Loucy (cell line): ENCODE measurements at regions not wholly inside any gene's neighbourhood (a gene's known extent, or its start where the extent isn't known, plus 50 kb on each side); places are given as distances from the start of the nearest gene placed in this dataset.

Experiments used
- H2AFZ ChIP-seq: fragments of 200-600 bp; sonication (generic); 2 replicates; pipeline ENCODE4 v1.6.0; 2016; ENCODE audit warnings: antibody characterized with exemption, mild to moderate bottlenecking, low read length, moderate library complexity
- H3F3A ChIP-seq: fragments of 200-600 bp; 2 replicates; pipeline ENCODE4 v1.6.0; 2016; ENCODE audit warnings: antibody characterized with exemption, low read depth, mild to moderate bottlenecking
- H3K27me3 ChIP-seq: fragments of 200-600 bp; sonication (generic); 2 replicates; pipeline ENCODE4 v1.6.1; 2014; ENCODE audit warnings: low read length, mild to moderate bottlenecking; ENCODE audit not compliant: insufficient read depth, poor library complexity, severe bottlenecking
- H3K36me3 ChIP-seq: fragments of 200-600 bp; sonication (generic); 2 replicates; pipeline ENCODE4 v1.6.1; 2016; ENCODE audit warnings: low read length; ENCODE audit not compliant: insufficient read depth
- H3K4me1 ChIP-seq: fragments of 200-600 bp; sonication (generic); 2 replicates; pipeline ENCODE4 v1.5.1; 2014; ENCODE audit warnings: low read length, mild to moderate bottlenecking; ENCODE audit not compliant: insufficient read depth, poor library complexity, severe bottlenecking
- H3K4me2 ChIP-seq: fragments of 200-600 bp; sonication (generic); 2 replicates; pipeline ENCODE4 v1.6.0; 2014; ENCODE audit warnings: antibody characterized with exemption, low read length, low read depth, mild to moderate bottlenecking; ENCODE audit not compliant: poor library complexity, severe bottlenecking
- H3K4me3 ChIP-seq: fragments of 200-600 bp; sonication (generic); 2 replicates; pipeline ENCODE4 v1.5.1; 2014; ENCODE audit warnings: low read length, mild to moderate bottlenecking, mixed read lengths; ENCODE audit not compliant: poor library complexity, severe bottlenecking
- H3K79me2 ChIP-seq: fragments of 200-600 bp; sonication (generic); 2 replicates; pipeline ENCODE4 v1.6.1; 2014; ENCODE audit warnings: low read length; ENCODE audit not compliant: insufficient read depth
- H3K9ac ChIP-seq: fragments of 200-600 bp; sonication (generic); 2 replicates; pipeline ENCODE4 v1.6.0; 2014; ENCODE audit warnings: mild to moderate bottlenecking, low read depth, low read length, moderate library complexity; ENCODE audit not compliant: poor library complexity, severe bottlenecking
- H3K9me2 ChIP-seq: fragments of 200-600 bp; sonication (generic); replicated peaks from 2 replicates; pipeline ENCODE4 v1.6.1; 2016; ENCODE audit warnings: low read depth, low read length, mixed read lengths
- H3K9me3 ChIP-seq: fragments of 200-600 bp; sonication (generic); 2 replicates; pipeline ENCODE4 v1.6.1; 2014; ENCODE audit warnings: mild to moderate bottlenecking, antibody characterized with exemption, low read length, low read depth; ENCODE audit not compliant: insufficient read depth
- H4K20me1 ChIP-seq: fragments of 200-600 bp; sonication (generic); 2 replicates; pipeline ENCODE4 v1.6.0; 2014; ENCODE audit warnings: antibody characterized with exemption, low read length, mild to moderate bottlenecking; ENCODE audit not compliant: insufficient read depth, poor library complexity, severe bottlenecking
- CTCF ChIP-seq: fragments of 200-600 bp; sonication (generic); conservative IDR thresholded peaks from 2 replicates; pipeline ENCODE4 v1.5.1; 2014; ENCODE audit warnings: mild to moderate bottlenecking, antibody characterized with exemption, low read length
- EZH2phosphoT487 ChIP-seq: fragments of 200-600 bp; IDR thresholded peaks from 2 replicates; pipeline ENCODE4 v1.6.1; 2018; ENCODE audit warnings: antibody characterized with exemption, mild to moderate bottlenecking, moderate library complexity, borderline replicate concordance

GRCh38 chr18:56089612-56090258 lies 501.7 kb upstream of the TCF4 start:
- Histone ChIP-seq H3K4me3 (no peak overlapping the region), H2AFZ (no peak overlapping the region), H3K79me2 (no peaks in the 10 kb centered on the region), H3K27me3 (no peaks in the 10 kb centered on the region), H3F3A (no peaks in the 10 kb centered on the region), H4K20me1 (no peaks in the 10 kb centered on the region), H3K9me3 (no peaks in the 10 kb centered on the region), H3K4me2 (no peak overlapping the region), H3K36me3 (no peaks in the 10 kb centered on the region), H3K9ac (no peak overlapping the region), H3K4me1 (no peaks in the 10 kb centered on the region), H3K9me2 (no peaks in the 10 kb centered on the region)
- TF ChIP-seq EZH2phosphoT487: no peak
- no peak for TF ChIP-seq CTCF

- no peaks in the 10 kb centered on the region for H4K20me1 ChIP-seq
- no peak overlapping the region for H3K4me2 ChIP-seq
- no peak for TF ChIP-seq EZH2phosphoT487
- TF ChIP-seq CTCF: no peak
- H3K36me3 ChIP-seq: no peaks in the 10 kb centered on the region
- no peak overlapping the region for H2AFZ ChIP-seq
- H3K4me1 ChIP-seq: no peaks in the 10 kb centered on the region
- H3K9ac ChIP-seq: no peak overlapping the region
- no peaks in the 10 kb centered on the region for H3K79me2 ChIP-seq
- no peaks in the 10 kb centered on the region for H3F3A ChIP-seq
- H3K9me3 ChIP-seq: no peaks in the 10 kb centered on the region
- H3K4me3 ChIP-seq: no peak overlapping the region
- no peaks in the 10 kb centered on the region for H3K27me3 ChIP-seq
- no peaks in the 10 kb centered on the region for H3K9me2 ChIP-seq
Observed at GRCh38 chr18:56086786-56087185, 498.8 kb upstream of the TCF4 start.

- H3K27me3 ChIP-seq: no peaks in the 10 kb centered on the region
- H3K9me3 ChIP-seq: no peaks in the 10 kb centered on the region
- no peak overlapping the region for H3K4me2 ChIP-seq
- H2AFZ ChIP-seq: no peak overlapping the region
- H3K9me2 ChIP-seq: no peaks in the 10 kb centered on the region
- no peak for TF ChIP-seq CTCF
- no peak for TF ChIP-seq EZH2phosphoT487
- H3K9ac ChIP-seq: no peak overlapping the region
- H3K79me2 ChIP-seq: no peaks in the 10 kb centered on the region
- H4K20me1 ChIP-seq: no peaks in the 10 kb centered on the region
- no peak overlapping the region for H3K4me3 ChIP-seq
- no peaks in the 10 kb centered on the region for H3K4me1 ChIP-seq
- H3F3A ChIP-seq: no peaks in the 10 kb centered on the region
- no peaks in the 10 kb centered on the region for H3K36me3 ChIP-seq
Observed at GRCh38 chr18:56086176-56086575, 498.2 kb upstream of the TCF4 start.
